ENCODE measurements at regions not wholly inside any gene's neighbourhood (a gene's known extent, or its start where the extent isn't known, plus 50 kb on each side); places are given as distances from the start of the nearest gene placed in this dataset.
A peak's percentile ranks its signal among the peaks of the same experiment; 100 is the strongest.

- intact Hi-C loops (cut with DNase I; ENCODE audit: low total_unique reads) (no loop called here), in situ Hi-C loops (cut with MboI; ENCODE audit: low sequenced_read_pairs in 4 of 4) (loop anchor here in 2 of 4 donors (5.0 to 25.0 kb wide), 3 partner anchors 70 to 650 kb away; no protein-coding TSS in a partner anchor)
- TF ChIP-seq POLR2A (IDR thresholded peaks at IDR 0.05) (no peak), CTCF (IDR thresholded peaks at IDR 0.05 in 4 of 5, conservative IDR thresholded peaks at IDR 0.05 in 1 of 5) (no peak)
- DNase-seq (no peak), ATAC-seq (no peak)
- no peaks in the 10 kb centered on the region for H3K27me3 ChIP-seq
- H3K9me3 ChIP-seq, result no peaks in the 10 kb centered on the region
- no peaks in the 10 kb centered on the region for H3K36me3 ChIP-seq
- peaks cover 21 to 31% of the 10 kb centered on the region in 2 donors for H3K4me1 ChIP-seq
- peak overlapping the region; percentile 48 to 72 (median 64) for H3K4me3 ChIP-seq
- H3K27ac ChIP-seq, result peak overlapping the region; percentile 97 to 99 (median 98)
Observed at GRCh38 chr15:92812271-92812670, 87.9 kb upstream of the CHD2 start.

DNA sequence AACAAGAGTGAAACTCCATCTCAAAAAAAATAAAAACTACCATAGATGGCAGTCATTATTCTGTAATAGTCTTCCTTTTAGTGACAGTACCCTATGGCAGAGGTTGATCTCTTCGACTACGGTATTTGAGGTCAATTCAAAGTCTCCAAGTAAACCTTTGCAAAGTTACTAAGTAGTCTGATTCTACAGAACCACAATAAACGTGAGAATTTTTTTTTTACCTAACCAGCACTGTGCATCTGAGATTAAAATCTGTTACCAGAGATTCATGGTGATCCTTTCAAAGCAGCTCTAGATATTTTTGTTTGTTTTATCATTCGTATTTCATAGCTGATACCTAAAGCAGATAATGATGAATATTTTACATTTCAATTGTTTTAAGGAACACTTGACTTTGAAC is 86.6 kb upstream of the CHD2 start:
- Histone ChIP-seq H3K4me1 (peaks cover 15 to 23% of the 10 kb centered on the region in 2 donors), H3K4me3 (no peak overlapping the region), H3K36me3 (no peaks in the 10 kb centered on the region), H3K27me3 (no peaks in the 10 kb centered on the region), H3K27ac (peak overlapping the region; percentile 97 to 99 (median 98)), H3K9me3 (no peaks in the 10 kb centered on the region)
- ATAC-seq (no peak), DNase-seq (no peak)
- intact Hi-C loops (cut with DNase I; ENCODE audit: low total_unique reads) (no loop called here), in situ Hi-C loops (cut with MboI; ENCODE audit: low sequenced_read_pairs in 4 of 4) (loop anchor here in 2 of 4 donors (5.0 to 25.0 kb wide), 3 partner anchors 69 to 649 kb away; no protein-coding TSS in a partner anchor)
- TF ChIP-seq POLR2A (IDR thresholded peaks at IDR 0.05), result no peak

GRCh38 chr15:92817339-92817886 is 82.7 kb upstream of the CHD2 start:
- H3K27ac ChIP-seq, result peak overlapping the region in 2 of 4 donors; percentile 88 to 90
- in situ Hi-C loops (cut with MboI; ENCODE audit: low sequenced_read_pairs in 4 of 4), result loop anchor here in 2 of 4 donors (10.0 to 25.0 kb wide), 2 partner anchors 97 to 645 kb away; no protein-coding TSS in a partner anchor
- ATAC-seq, result no peak

DNA sequence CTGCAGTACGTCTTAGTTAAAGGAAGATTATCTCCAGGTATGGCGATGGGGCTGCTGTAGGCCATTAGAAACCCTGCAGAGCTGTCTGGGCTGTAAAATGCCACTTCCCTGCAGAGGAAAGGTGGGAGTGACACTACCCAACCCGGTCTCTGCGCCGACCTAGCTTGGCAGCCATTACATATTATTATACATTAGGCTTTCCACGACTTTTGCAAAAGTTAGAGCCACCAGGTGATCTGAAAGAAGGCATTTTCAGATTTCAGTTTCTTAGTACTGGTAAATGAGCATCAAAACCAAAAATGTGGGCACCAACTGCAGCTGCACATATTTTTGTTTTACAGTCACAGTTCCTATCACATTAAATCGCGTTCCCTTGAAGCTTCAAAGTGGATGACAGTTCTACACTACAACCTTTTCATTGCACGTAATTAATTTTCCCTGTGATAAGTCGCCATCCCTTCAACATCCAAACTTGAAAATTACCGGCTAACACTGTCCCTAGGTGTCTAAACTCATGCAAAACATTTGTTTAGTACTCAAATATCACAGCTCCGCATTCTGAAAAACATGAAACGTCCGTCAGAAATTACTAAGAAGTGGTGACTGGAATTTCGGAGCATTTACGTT is 81.4 kb upstream of the CHD2 start:
- no peaks in the 10 kb centered on the region for H3K36me3 ChIP-seq
- peaks cover 12 to 27% of the 10 kb centered on the region in 2 donors for H3K4me1 ChIP-seq
- DNase-seq, result no peak
- no peaks in the 10 kb centered on the region for H3K9me3 ChIP-seq
- in situ Hi-C loops (cut with MboI; ENCODE audit: low sequenced_read_pairs in 4 of 4), result loop anchor here in 2 of 4 donors (10.0 to 25.0 kb wide), 2 partner anchors 96 to 644 kb away; no protein-coding TSS in a partner anchor
- peak overlapping the region; percentile 55 to 63 (median 55) for H3K4me3 ChIP-seq
- H3K27ac ChIP-seq, result peak overlapping the region; percentile 86 to 90 (median 89)
- ATAC-seq, result no peak
- no peaks in the 10 kb centered on the region for H3K27me3 ChIP-seq
- TF ChIP-seq CTCF (IDR thresholded peaks at IDR 0.05 in 4 of 5, conservative IDR thresholded peaks at IDR 0.05 in 1 of 5) (no peak), POLR2A (IDR thresholded peaks at IDR 0.05) (no peak)
- intact Hi-C loops (cut with DNase I; ENCODE audit: low total_unique reads), result no loop called here

More at GRCh38 chr15:92817339-92817886, 82.7 kb upstream of the CHD2 start:
- peaks cover 12 to 27% of the 10 kb centered on the region in 2 donors for H3K4me1 ChIP-seq
- DNase-seq, result no peak
- intact Hi-C loops (cut with DNase I; ENCODE audit: low total_unique reads), result no loop called here
- no peak for TF ChIP-seq CTCF (IDR thresholded peaks at IDR 0.05 in 4 of 5, conservative IDR thresholded peaks at IDR 0.05 in 1 of 5)
- no peak for TF ChIP-seq POLR2A (IDR thresholded peaks at IDR 0.05)
- no peak overlapping the region for H3K4me3 ChIP-seq
- H3K27me3 ChIP-seq, result no peaks in the 10 kb centered on the region
- no peaks in the 10 kb centered on the region for H3K9me3 ChIP-seq
- H3K36me3 ChIP-seq, result no peaks in the 10 kb centered on the region

Measured in gastrocnemius medialis (tissue), 4 donors.